Upper lobe of right lung (tissue), 1 donor: ENCODE measurements at regions not wholly inside any gene's neighbourhood (a gene's known extent, or its start where the extent isn't known, plus 50 kb on each side); places are given as distances from the start of the nearest gene placed in this dataset.

ENCODE experiments used
- ATAC-seq: fragments of 200-7000 bp; cut with Tn5 transposase; one replicate; pipeline ENCODE4 v1.9.1; 2020; ENCODE audit warnings: mild to moderate bottlenecking, moderate library complexity
- DNase-seq: peaks from one replicate; pipeline ENCODE4 v3.0.0-alpha.2; 2020
- H3K27ac ChIP-seq: fragments of 200-600 bp; one replicate; pipeline ENCODE4 v1.8.0; 2022
- H3K27me3 ChIP-seq: fragments of 200-600 bp; one replicate; pipeline ENCODE4 v1.8.0; 2022; ENCODE audit warnings: mild to moderate bottlenecking
- H3K36me3 ChIP-seq: fragments of 200-600 bp; one replicate; pipeline ENCODE4 v1.8.0; 2022
- H3K4me1 ChIP-seq: fragments of 200-600 bp; one replicate; pipeline ENCODE4 v1.8.0; 2022
- H3K4me3 ChIP-seq: fragments of 200-600 bp; one replicate; pipeline ENCODE4 v1.8.0; 2022; ENCODE audit warnings: mild to moderate bottlenecking
- H3K9me3 ChIP-seq: fragments of 200-600 bp; one replicate; pipeline ENCODE4 v1.8.0; 2022
- intact Hi-C: fragments of 100-400 bp; cut with DNase I; formaldehyde crosslinking; loops from one replicate; pipeline ENCODE4 v1.11.0; 2022
- TF ChIP-seq, protein P1 (sequence below): fragments of 200-600 bp; IDR thresholded peaks from one replicate; pipeline ENCODE4 v1.8.0; 2022; ENCODE audit warnings: antibody characterized with exemption
- donor health status: DM: no; HTN: yes; CAD: no; lungs with severe emphysema.

GRCh38 chr1:185427776-185428175, 110.7 kb upstream of the IVNS1ABP start:
- no peak overlapping the region for H3K27ac ChIP-seq
- intact Hi-C loops, result no loop called here
- DNase-seq (no peak), ATAC-seq (no peak)
- H3K4me3 ChIP-seq, result no peak overlapping the region
- TF ChIP-seq, protein P1, sequence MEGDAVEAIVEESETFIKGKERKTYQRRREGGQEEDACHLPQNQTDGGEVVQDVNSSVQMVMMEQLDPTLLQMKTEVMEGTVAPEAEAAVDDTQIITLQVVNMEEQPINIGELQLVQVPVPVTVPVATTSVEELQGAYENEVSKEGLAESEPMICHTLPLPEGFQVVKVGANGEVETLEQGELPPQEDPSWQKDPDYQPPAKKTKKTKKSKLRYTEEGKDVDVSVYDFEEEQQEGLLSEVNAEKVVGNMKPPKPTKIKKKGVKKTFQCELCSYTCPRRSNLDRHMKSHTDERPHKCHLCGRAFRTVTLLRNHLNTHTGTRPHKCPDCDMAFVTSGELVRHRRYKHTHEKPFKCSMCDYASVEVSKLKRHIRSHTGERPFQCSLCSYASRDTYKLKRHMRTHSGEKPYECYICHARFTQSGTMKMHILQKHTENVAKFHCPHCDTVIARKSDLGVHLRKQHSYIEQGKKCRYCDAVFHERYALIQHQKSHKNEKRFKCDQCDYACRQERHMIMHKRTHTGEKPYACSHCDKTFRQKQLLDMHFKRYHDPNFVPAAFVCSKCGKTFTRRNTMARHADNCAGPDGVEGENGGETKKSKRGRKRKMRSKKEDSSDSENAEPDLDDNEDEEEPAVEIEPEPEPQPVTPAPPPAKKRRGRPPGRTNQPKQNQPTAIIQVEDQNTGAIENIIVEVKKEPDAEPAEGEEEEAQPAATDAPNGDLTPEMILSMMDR, result no peak
- no peaks in the 10 kb centered on the region for H3K4me1 ChIP-seq
- H3K36me3 ChIP-seq, result no peaks in the 10 kb centered on the region
- H3K27me3 ChIP-seq, result no peaks in the 10 kb centered on the region
- no peaks in the 10 kb centered on the region for H3K9me3 ChIP-seq

- Histone ChIP-seq H3K27me3 (no peaks in the 10 kb centered on the region), H3K27ac (no peak overlapping the region), H3K36me3 (no peaks in the 10 kb centered on the region), H3K9me3 (no peaks in the 10 kb centered on the region), H3K4me3 (no peak overlapping the region), H3K4me1 (no peaks in the 10 kb centered on the region)
- DNase-seq (no peak), ATAC-seq (no peak)
- intact Hi-C loops, result no loop called here
- TF ChIP-seq, protein P1, result no peak
Observed at GRCh38 chr1:185427264-185427663, 110.2 kb upstream of the IVNS1ABP start.

DNA sequence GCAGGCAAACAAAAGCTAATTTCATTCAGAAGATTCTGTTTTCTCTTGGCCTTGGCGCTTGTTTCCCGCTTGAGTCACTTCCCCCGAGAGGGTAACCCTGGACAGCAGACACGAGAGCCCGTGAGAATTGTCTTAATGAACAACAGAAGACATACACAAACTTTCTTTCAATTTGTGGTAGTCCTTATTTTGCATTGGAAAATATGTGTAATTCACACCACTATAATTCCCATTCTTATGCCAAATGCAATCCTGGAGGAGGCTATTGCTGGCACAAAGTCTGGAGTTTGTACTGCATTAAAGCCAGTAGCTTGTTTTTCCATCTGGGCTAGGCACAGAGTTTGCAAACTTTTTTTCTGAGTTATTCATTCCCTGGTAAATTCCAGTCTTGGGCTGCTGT, 109.8 kb upstream of the IVNS1ABP start:
- ATAC-seq, result no peak
- Histone ChIP-seq H3K4me3 (no peak overlapping the region), H3K36me3 (no peaks in the 10 kb centered on the region), H3K4me1 (no peaks in the 10 kb centered on the region), H3K9me3 (no peaks in the 10 kb centered on the region), H3K27ac (no peak overlapping the region), H3K27me3 (no peaks in the 10 kb centered on the region)
- TF ChIP-seq, protein P1, result no peak
- intact Hi-C loops, result no loop called here
- DNase-seq, result no peak

DNA sequence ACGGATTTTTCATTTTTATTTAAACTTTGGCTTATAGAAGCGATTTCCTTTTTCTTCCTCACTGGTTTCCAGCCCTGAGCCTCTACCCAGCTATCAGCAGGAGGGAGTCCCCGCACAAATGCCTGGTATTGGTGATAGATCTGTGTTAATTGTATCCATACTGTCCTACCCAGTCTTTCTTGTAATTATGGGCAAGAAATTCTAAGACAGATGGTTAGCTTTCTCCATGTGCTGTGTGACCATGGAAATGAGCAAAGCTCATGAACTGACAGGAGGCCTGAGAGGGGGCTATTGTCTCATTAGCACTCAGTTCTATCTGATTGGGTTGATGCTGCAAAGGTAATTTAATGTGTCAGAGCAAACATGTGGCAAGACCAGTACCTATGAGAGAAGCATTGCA, 108.1 kb upstream of the IVNS1ABP start:
- Histone ChIP-seq H3K4me3 (no peak overlapping the region), H3K27me3 (no peaks in the 10 kb centered on the region), H3K4me1 (no peaks in the 10 kb centered on the region), H3K27ac (no peak overlapping the region), H3K9me3 (no peaks in the 10 kb centered on the region), H3K36me3 (no peaks in the 10 kb centered on the region)
- ATAC-seq, result no peak
- no peak for DNase-seq
- intact Hi-C loops, result no loop called here
- TF ChIP-seq, protein P1, result no peak

DNA sequence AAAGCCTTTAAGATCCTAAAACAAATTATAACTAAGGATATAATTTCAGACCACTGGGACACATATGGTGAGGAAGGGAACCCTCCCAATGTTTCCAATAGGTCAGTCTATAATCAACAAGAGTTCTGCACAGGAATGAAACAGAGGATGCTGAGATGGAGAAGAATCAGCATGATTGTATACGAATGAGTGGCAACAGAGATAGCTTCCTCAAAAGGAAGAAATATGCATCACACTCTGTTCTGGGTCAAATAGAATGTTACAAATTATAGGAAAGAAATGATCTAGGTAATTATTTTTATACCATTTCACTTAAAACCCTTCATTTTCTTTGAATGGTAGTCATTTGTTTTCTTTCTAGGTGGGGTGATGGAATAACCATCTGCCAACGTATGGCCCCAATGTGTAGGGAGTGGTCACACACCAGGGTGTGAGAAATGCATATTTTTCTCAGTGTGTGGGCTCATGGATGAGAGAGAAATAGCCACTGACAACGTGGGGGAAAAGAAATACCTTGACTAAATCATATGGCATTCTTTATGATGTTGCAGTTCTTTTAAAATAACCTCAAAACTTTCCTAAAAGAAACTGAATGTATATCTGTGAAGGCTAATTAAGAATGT, 104.6 kb upstream of the IVNS1ABP start:
- no peak for DNase-seq
- H3K27ac ChIP-seq, result no peak overlapping the region
- intact Hi-C loops, result no loop called here
- H3K4me1 ChIP-seq, result no peaks in the 10 kb centered on the region
- no peaks in the 10 kb centered on the region for H3K27me3 ChIP-seq
- H3K4me3 ChIP-seq, result no peak overlapping the region
- no peaks in the 10 kb centered on the region for H3K9me3 ChIP-seq
- TF ChIP-seq, protein P1, result no peak
- no peak for ATAC-seq
- H3K36me3 ChIP-seq, result no peaks in the 10 kb centered on the region

- intact Hi-C loops, result no loop called here
- TF ChIP-seq, protein P1, result no peak
- no peaks in the 10 kb centered on the region for H3K4me1 ChIP-seq
- no peaks in the 10 kb centered on the region for H3K36me3 ChIP-seq
- DNase-seq (no peak), ATAC-seq (peak; percentile 78)
- no peak overlapping the region for H3K4me3 ChIP-seq
- H3K9me3 ChIP-seq, result no peaks in the 10 kb centered on the region
- no peaks in the 10 kb centered on the region for H3K27me3 ChIP-seq
- H3K27ac ChIP-seq, result no peak overlapping the region
Observed at GRCh38 chr1:185420588-185421081, 103.6 kb upstream of the IVNS1ABP start.
